Ovary (tissue), 3 donors: ENCODE measurements at regions not wholly inside any gene's neighbourhood (a gene's known extent, or its start where the extent isn't known, plus 50 kb on each side); places are given as distances from the start of the nearest gene placed in this dataset.

Source experiments
- CTCF ChIP-seq, 3 donors: fragments of 450-650 bp in 2 of 3; fragments of 200-600 bp in 1 of 3; IDR thresholded peaks; one replicate each; pipeline versions ENCODE4 v1.5.1 to v1.8.0; 2016 to 2022; ENCODE audit warnings: antibody characterized with exemption in 3 of 3, mild to moderate bottlenecking in 1 of 3
- EP300 ChIP-seq: sonication (generic); formaldehyde crosslinking; IDR thresholded peaks from one replicate; pipeline ENCODE4 v1.6.1; 2017; ENCODE audit warnings: antibody characterized with exemption
- POLR2A ChIP-seq: fragments of 450-650 bp; IDR thresholded peaks from one replicate; pipeline ENCODE4 v1.6.1; 2017; ENCODE audit warnings: antibody characterized with exemption, mild to moderate bottlenecking, moderate library complexity
- donor health status: DM: no; HTN: no; CAD: no.

- TF ChIP-seq CTCF (IDR thresholded peaks at IDR 0.05) (no peak), POLR2A (no peak), EP300 (no peak)
Measured at GRCh38 chr6:97405818-97406409, 122.9 kb upstream of the MMS22L start.
